KMS-11 (cell line): ENCODE measurements at regions not wholly inside any gene's neighbourhood (a gene's known extent, or its start where the extent isn't known, plus 50 kb on each side); places are given as distances from the start of the nearest gene placed in this dataset.

Experiments used
- H2AFZ ChIP-seq: fragments of 200-600 bp; sonication (generic); 2 replicates; pipeline ENCODE4 v1.6.1; 2016; ENCODE audit warnings: antibody characterized with exemption, mixed run types, low read depth
- H3K27ac ChIP-seq: fragments of 200-600 bp; sonication (generic); 2 replicates; pipeline ENCODE4 v1.6.1; 2016; ENCODE audit warnings: mild to moderate bottlenecking, mixed run types
- H3K27me3 ChIP-seq: fragments of 200-600 bp; sonication (generic); 2 replicates; pipeline ENCODE4 v1.6.1; 2017; ENCODE audit warnings: mild to moderate bottlenecking, low read depth, mixed run types, moderate library complexity; ENCODE audit not compliant: insufficient read depth
- H3K36me3 ChIP-seq: fragments of 200-600 bp; sonication (generic); 2 replicates; pipeline ENCODE4 v1.6.1; 2017; ENCODE audit warnings: mild to moderate bottlenecking, mixed run types; ENCODE audit not compliant: insufficient read depth
- H3K4me1 ChIP-seq: fragments of 200-600 bp; sonication (generic); 2 replicates; pipeline ENCODE4 v1.6.1; 2016; ENCODE audit warnings: mild to moderate bottlenecking, low read depth, mixed run types; ENCODE audit not compliant: poor library complexity, severe bottlenecking
- H3K4me2 ChIP-seq: fragments of 200-600 bp; sonication (generic); 2 replicates; pipeline ENCODE4 v1.7.0; 2016; ENCODE audit warnings: mild to moderate bottlenecking, mixed run types
- H3K4me3 ChIP-seq: fragments of 200-600 bp; sonication (generic); IDR thresholded peaks from 2 replicates; pipeline ENCODE4 v1.6.1; 2017; ENCODE audit warnings: low read depth, low read length, mixed read lengths; ENCODE audit not compliant: insufficient read depth
- H3K79me2 ChIP-seq: fragments of 200-600 bp; sonication (generic); 2 replicates; pipeline ENCODE4 v1.6.1; 2016; ENCODE audit warnings: low read depth, mixed run types; ENCODE audit not compliant: insufficient read depth
- H3K9ac ChIP-seq: fragments of 200-600 bp; sonication (generic); 2 replicates; pipeline ENCODE4 v1.6.1; 2016; ENCODE audit warnings: mild to moderate bottlenecking, mixed run types
- H4K20me1 ChIP-seq: fragments of 200-600 bp; sonication (generic); 2 replicates; pipeline ENCODE4 v1.6.1; 2016; ENCODE audit warnings: mild to moderate bottlenecking, mixed run types; ENCODE audit not compliant: insufficient read depth
- TF ChIP-seq, protein P1 (sequence below): fragments of 200-600 bp; sonication (generic); conservative IDR thresholded peaks from 2 replicates; pipeline ENCODE4 v1.6.1; 2017; ENCODE audit warnings: low read depth, mild to moderate bottlenecking, antibody characterized with exemption, low read length, moderate library complexity, mixed read lengths

- TF ChIP-seq, protein P1, sequence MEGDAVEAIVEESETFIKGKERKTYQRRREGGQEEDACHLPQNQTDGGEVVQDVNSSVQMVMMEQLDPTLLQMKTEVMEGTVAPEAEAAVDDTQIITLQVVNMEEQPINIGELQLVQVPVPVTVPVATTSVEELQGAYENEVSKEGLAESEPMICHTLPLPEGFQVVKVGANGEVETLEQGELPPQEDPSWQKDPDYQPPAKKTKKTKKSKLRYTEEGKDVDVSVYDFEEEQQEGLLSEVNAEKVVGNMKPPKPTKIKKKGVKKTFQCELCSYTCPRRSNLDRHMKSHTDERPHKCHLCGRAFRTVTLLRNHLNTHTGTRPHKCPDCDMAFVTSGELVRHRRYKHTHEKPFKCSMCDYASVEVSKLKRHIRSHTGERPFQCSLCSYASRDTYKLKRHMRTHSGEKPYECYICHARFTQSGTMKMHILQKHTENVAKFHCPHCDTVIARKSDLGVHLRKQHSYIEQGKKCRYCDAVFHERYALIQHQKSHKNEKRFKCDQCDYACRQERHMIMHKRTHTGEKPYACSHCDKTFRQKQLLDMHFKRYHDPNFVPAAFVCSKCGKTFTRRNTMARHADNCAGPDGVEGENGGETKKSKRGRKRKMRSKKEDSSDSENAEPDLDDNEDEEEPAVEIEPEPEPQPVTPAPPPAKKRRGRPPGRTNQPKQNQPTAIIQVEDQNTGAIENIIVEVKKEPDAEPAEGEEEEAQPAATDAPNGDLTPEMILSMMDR, result no peak
- no peak overlapping the region for H3K9ac ChIP-seq
- no peaks in the 10 kb centered on the region for H3K27me3 ChIP-seq
- H3K27ac ChIP-seq, result no peak overlapping the region
- no peaks in the 10 kb centered on the region for H4K20me1 ChIP-seq
- no peak overlapping the region for H3K4me2 ChIP-seq
- no peaks in the 10 kb centered on the region for H3K79me2 ChIP-seq
- no peaks in the 10 kb centered on the region for H3K36me3 ChIP-seq
- no peak overlapping the region for H2AFZ ChIP-seq
- H3K4me1 ChIP-seq, result no peaks in the 10 kb centered on the region
- no peak overlapping the region for H3K4me3 ChIP-seq
Observed at GRCh38 chr2:226559536-226559935, 240.1 kb downstream of the IRS1 start.

DNA sequence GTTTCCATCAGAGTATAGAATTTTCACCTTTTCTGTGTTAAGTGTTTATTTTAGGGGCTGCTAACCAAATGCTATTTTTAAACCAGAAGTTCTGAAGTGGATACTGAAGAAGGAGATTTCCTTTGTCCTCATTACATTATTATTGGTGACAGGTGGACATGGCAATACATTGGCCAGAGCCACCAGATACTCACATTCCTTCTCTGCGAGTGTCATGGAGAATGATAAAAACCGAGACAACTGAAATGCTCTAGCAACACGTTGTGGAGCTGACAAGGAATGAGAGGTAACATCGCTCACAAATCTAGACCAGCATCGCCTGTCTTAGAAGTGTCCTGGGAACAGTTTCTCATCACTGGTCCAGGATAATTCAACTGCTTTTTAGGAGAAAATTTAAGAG lies 241.2 kb downstream of the IRS1 start:
- Histone ChIP-seq H3K4me3 (no peak overlapping the region), H3K27me3 (no peaks in the 10 kb centered on the region), H4K20me1 (no peaks in the 10 kb centered on the region), H3K4me1 (no peaks in the 10 kb centered on the region), H3K4me2 (no peak overlapping the region), H3K9ac (no peak overlapping the region), H3K27ac (no peak overlapping the region), H3K36me3 (no peaks in the 10 kb centered on the region), H3K79me2 (no peaks in the 10 kb centered on the region), H2AFZ (no peak overlapping the region)
- TF ChIP-seq, protein P1, result no peak

GRCh38 chr2:226556050-226556449 lies 243.6 kb downstream of the IRS1 start:
- no peak overlapping the region for H3K27ac ChIP-seq
- no peaks in the 10 kb centered on the region for H3K36me3 ChIP-seq
- H3K79me2 ChIP-seq, result no peaks in the 10 kb centered on the region
- H3K27me3 ChIP-seq, result no peaks in the 10 kb centered on the region
- TF ChIP-seq, protein P1, result no peak
- no peak overlapping the region for H3K4me2 ChIP-seq
- no peak overlapping the region for H3K4me3 ChIP-seq
- no peak overlapping the region for H3K9ac ChIP-seq
- H2AFZ ChIP-seq, result no peak overlapping the region
- H4K20me1 ChIP-seq, result no peaks in the 10 kb centered on the region
- H3K4me1 ChIP-seq, result no peaks in the 10 kb centered on the region

DNA sequence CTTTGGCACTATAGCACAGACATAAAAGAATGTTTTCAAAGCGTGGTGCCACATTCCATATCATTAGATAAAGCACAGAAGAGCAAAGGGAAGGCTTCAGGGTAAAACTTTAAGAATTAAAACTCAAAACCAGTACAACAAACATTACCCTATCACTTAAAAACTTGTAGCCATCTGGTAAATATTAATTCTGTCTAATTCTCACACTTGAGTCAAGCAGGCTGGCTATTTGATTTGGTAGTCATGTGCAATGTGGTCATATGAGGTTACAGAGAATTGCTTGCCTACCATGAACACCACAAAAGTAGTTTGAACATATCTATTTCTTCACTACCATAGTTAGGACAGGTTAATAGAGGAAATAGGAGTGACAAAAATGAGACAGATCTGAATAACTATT lies 244.9 kb downstream of the IRS1 start:
- TF ChIP-seq, protein P1, result no peak
- no peak overlapping the region for H3K4me2 ChIP-seq
- H3K4me3 ChIP-seq, result no peak overlapping the region
- no peaks in the 10 kb centered on the region for H4K20me1 ChIP-seq
- no peaks in the 10 kb centered on the region for H3K27me3 ChIP-seq
- H3K9ac ChIP-seq, result no peak overlapping the region
- H3K79me2 ChIP-seq, result no peaks in the 10 kb centered on the region
- no peaks in the 10 kb centered on the region for H3K4me1 ChIP-seq
- H3K27ac ChIP-seq, result no peak overlapping the region
- no peak overlapping the region for H2AFZ ChIP-seq
- no peaks in the 10 kb centered on the region for H3K36me3 ChIP-seq

GRCh38 chr2:226553333-226553732 lies 246.3 kb downstream of the IRS1 start:
- no peak overlapping the region for H2AFZ ChIP-seq

More at GRCh38 chr2:226553333-226553732, 246.3 kb downstream of the IRS1 start:
- Histone ChIP-seq H3K4me3 (no peak overlapping the region), H3K27ac (no peak overlapping the region), H3K9ac (no peak overlapping the region), H3K4me2 (no peak overlapping the region), H3K4me1 (no peaks in the 10 kb centered on the region), H4K20me1 (no peaks in the 10 kb centered on the region), H3K36me3 (no peaks in the 10 kb centered on the region), H3K27me3 (no peaks in the 10 kb centered on the region), H3K79me2 (no peaks in the 10 kb centered on the region)
- TF ChIP-seq, protein P1, result no peak
